GM21515 (cell line): ENCODE measurements at regions not wholly inside any gene's neighbourhood (a gene's known extent, or its start where the extent isn't known, plus 50 kb on each side); places are given as distances from the start of the nearest gene placed in this dataset.
"Not testable (repeated sequence)": the region's sequence is repeated elsewhere in the genome, so short reads cannot be mapped to it uniquely, and the experiment has no call there.

Experiments used
- ATAC-seq: cut with Tn5 transposase; IDR thresholded peaks from one replicate; pipeline ENCODE4 v1.9.1; 2021; ENCODE audit not compliant: unreplicated experiment

GRCh38 chr7:48992816-48993215 is 68.5 kb downstream of the CDC14C start:
- ATAC-seq: no peak

- ATAC-seq: peak; percentile 99
Measured at GRCh38 chr7:49001610-49002033, 77.3 kb downstream of the CDC14C start.

- no peak for ATAC-seq
Measured at GRCh38 chr7:49010717-49011116, 86.4 kb downstream of the CDC14C start.

GRCh38 chr7:49014870-49015269 is 90.5 kb downstream of the CDC14C start:
- no peak for ATAC-seq

- no peak for ATAC-seq
Measured at GRCh38 chr7:49020145-49020544, 95.8 kb downstream of the CDC14C start.

- no peak for ATAC-seq
Measured at GRCh38 chr7:49022448-49022847, 98.1 kb downstream of the CDC14C start.

- no peak for ATAC-seq
Measured at GRCh38 chr7:49023345-49024328, 99.3 kb downstream of the CDC14C start.

GRCh38 chr7:49030221-49030620 is 105.9 kb downstream of the CDC14C start:
- no peak for ATAC-seq

- ATAC-seq: not testable (repeated sequence)
Measured at GRCh38 chr7:49033140-49033539, 108.8 kb downstream of the CDC14C start.

GRCh38 chr7:49037346-49038210 is 113.2 kb downstream of the CDC14C start:
- ATAC-seq: no peak

GRCh38 chr7:49038821-49039358 is 114.5 kb downstream of the CDC14C start:
- ATAC-seq: no peak

GRCh38 chr7:49060743-49061142 is 136.4 kb downstream of the CDC14C start:
- no peak for ATAC-seq

- no peak for ATAC-seq
Measured at GRCh38 chr7:49074538-49074937, 150.2 kb downstream of the CDC14C start.

GRCh38 chr7:49080896-49081475 is 156.6 kb downstream of the CDC14C start:
- no peak for ATAC-seq

- no peak for ATAC-seq
Measured at GRCh38 chr7:49088017-49088416, 163.7 kb downstream of the CDC14C start.

- ATAC-seq: no peak
Measured at GRCh38 chr7:49089717-49090116, 165.4 kb downstream of the CDC14C start.

GRCh38 chr7:49091089-49091488 is 166.7 kb downstream of the CDC14C start:
- ATAC-seq: no peak

GRCh38 chr7:49091519-49091918 is 167.2 kb downstream of the CDC14C start:
- no peak for ATAC-seq

- ATAC-seq: no peak
Measured at GRCh38 chr7:49093218-49093617, 168.9 kb downstream of the CDC14C start.

GRCh38 chr7:49094866-49095265 is 170.5 kb downstream of the CDC14C start:
- no peak for ATAC-seq
